Upper lobe of right lung (tissue), 1 donor: ENCODE measurements at regions not wholly inside any gene's neighbourhood (a gene's known extent, or its start where the extent isn't known, plus 50 kb on each side); places are given as distances from the start of the nearest gene placed in this dataset.

Experiments used
- ATAC-seq: fragments of 200-7000 bp; cut with Tn5 transposase; one replicate; pipeline ENCODE4 v1.9.1; 2020; ENCODE audit warnings: mild to moderate bottlenecking, moderate library complexity
- DNase-seq: peaks from one replicate; pipeline ENCODE4 v3.0.0-alpha.2; 2020
- H3K27ac ChIP-seq: fragments of 200-600 bp; one replicate; pipeline ENCODE4 v1.8.0; 2022
- H3K27me3 ChIP-seq: fragments of 200-600 bp; one replicate; pipeline ENCODE4 v1.8.0; 2022; ENCODE audit warnings: mild to moderate bottlenecking
- H3K36me3 ChIP-seq: fragments of 200-600 bp; one replicate; pipeline ENCODE4 v1.8.0; 2022
- H3K4me1 ChIP-seq: fragments of 200-600 bp; one replicate; pipeline ENCODE4 v1.8.0; 2022
- H3K4me3 ChIP-seq: fragments of 200-600 bp; one replicate; pipeline ENCODE4 v1.8.0; 2022; ENCODE audit warnings: mild to moderate bottlenecking
- H3K9me3 ChIP-seq: fragments of 200-600 bp; one replicate; pipeline ENCODE4 v1.8.0; 2022
- intact Hi-C: fragments of 100-400 bp; cut with DNase I; formaldehyde crosslinking; loops from one replicate; pipeline ENCODE4 v1.11.0; 2022
- TF ChIP-seq, protein P1 (sequence below): fragments of 200-600 bp; IDR thresholded peaks from one replicate; pipeline ENCODE4 v1.8.0; 2022; ENCODE audit warnings: antibody characterized with exemption
- donor health status: DM: no; HTN: yes; CAD: no; lungs with severe emphysema.

GRCh38 chr12:63038713-63039100, 103.8 kb upstream of the PPM1H start:
- ATAC-seq (no peak), DNase-seq (no peak)
- TF ChIP-seq, protein P1, sequence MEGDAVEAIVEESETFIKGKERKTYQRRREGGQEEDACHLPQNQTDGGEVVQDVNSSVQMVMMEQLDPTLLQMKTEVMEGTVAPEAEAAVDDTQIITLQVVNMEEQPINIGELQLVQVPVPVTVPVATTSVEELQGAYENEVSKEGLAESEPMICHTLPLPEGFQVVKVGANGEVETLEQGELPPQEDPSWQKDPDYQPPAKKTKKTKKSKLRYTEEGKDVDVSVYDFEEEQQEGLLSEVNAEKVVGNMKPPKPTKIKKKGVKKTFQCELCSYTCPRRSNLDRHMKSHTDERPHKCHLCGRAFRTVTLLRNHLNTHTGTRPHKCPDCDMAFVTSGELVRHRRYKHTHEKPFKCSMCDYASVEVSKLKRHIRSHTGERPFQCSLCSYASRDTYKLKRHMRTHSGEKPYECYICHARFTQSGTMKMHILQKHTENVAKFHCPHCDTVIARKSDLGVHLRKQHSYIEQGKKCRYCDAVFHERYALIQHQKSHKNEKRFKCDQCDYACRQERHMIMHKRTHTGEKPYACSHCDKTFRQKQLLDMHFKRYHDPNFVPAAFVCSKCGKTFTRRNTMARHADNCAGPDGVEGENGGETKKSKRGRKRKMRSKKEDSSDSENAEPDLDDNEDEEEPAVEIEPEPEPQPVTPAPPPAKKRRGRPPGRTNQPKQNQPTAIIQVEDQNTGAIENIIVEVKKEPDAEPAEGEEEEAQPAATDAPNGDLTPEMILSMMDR: no peak
- Histone ChIP-seq H3K4me1 (no peaks in the 10 kb centered on the region), H3K4me3 (no peak overlapping the region), H3K27me3 (no peaks in the 10 kb centered on the region), H3K27ac (no peak overlapping the region), H3K36me3 (no peaks in the 10 kb centered on the region), H3K9me3 (no peaks in the 10 kb centered on the region)
- intact Hi-C loops: no loop called here

DNA sequence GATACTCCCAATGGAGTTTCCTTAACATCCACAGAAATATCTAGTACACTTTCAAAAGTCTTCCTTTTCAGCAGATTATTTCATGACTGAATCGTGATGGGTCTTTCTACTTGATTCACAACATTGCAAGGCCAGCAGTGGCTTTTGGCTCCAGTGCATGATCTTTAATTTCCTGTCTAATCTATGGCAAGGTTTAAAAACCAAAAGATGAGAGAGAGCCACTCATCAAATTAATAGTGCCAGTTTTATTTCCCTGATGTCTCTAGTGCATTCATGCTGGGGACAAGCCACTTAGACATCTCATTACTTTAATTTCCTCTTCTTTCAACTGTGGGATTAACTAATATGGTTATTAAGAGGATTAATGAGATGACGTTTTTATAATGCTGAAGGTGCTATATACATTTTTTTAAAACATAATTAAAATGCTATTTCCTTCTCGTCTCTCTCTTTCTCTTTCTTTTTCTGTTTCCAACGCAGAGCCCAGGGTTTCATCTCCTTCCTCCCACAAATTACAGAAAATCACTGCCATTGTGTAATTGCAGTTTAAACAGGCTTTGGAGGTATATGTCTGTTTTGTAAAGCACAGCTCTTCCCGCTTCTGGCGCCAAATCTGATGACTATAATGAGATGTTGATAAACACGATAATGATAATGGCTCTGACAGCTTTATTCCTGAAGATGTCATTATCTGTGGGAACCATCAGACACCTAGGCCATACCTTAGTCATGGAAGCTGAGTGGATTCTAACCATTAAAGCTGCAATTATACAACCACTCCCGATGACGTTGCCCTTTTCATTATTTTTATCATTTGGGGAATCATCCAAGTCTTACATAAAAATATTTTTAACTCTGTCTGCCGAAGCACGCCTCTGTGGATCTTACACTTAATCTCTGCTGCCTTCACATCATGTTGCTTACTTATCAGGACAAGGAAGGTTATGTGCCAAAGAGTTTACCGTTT, 103.1 kb upstream of the PPM1H start:
- Histone ChIP-seq H3K4me1 (no peaks in the 10 kb centered on the region), H3K9me3 (no peaks in the 10 kb centered on the region), H3K36me3 (no peaks in the 10 kb centered on the region), H3K27ac (no peak overlapping the region), H3K27me3 (no peaks in the 10 kb centered on the region), H3K4me3 (no peak overlapping the region)
- DNase-seq: no peak
- TF ChIP-seq, protein P1: no peak
- intact Hi-C loops: no loop called here
- no peak for ATAC-seq

- Histone ChIP-seq H3K4me3 (no peak overlapping the region), H3K27ac (no peak overlapping the region), H3K4me1 (no peaks in the 10 kb centered on the region), H3K36me3 (no peaks in the 10 kb centered on the region), H3K9me3 (no peaks in the 10 kb centered on the region), H3K27me3 (no peaks in the 10 kb centered on the region)
- ATAC-seq (no peak), DNase-seq (no peak)
- intact Hi-C loops: no loop called here
- TF ChIP-seq, protein P1: no peak
Measured at GRCh38 chr12:63036974-63037335, 102.0 kb upstream of the PPM1H start.

DNA sequence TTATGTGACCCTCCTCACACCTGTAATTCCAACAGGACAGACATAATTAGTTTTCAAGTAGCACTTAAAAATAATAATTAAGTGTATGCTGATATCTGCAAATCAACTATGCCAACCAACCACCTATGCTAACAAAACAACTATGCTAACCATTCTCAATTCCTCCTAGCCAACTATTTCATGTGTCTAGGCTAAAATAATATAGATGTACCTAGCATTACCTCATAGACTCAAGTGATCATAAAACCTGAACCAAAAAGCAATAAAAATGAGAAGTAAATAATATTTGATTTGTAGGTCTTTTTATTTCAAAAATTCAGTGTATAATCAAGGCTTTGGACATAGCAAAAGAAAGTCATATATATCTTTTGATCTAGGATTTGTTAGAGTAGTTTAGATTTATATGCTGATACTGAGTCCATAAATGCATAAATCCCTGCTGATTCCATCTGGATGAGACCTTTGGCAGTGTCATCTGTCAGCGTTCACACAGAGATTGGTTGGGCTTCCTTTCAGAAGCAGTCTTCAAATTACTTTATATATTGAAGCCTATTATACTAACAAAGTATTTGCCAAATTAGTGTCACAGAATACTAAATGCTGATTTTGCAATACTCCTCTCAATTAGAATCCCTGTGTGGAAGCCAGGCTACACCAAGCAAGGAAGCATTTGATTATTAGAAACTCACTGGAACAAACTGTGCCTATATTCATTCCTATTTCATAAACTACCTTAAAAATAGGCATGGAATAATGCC, 101.4 kb upstream of the PPM1H start:
- Histone ChIP-seq H3K9me3 (no peaks in the 10 kb centered on the region), H3K27me3 (no peaks in the 10 kb centered on the region), H3K27ac (no peak overlapping the region), H3K4me1 (no peaks in the 10 kb centered on the region), H3K4me3 (no peak overlapping the region), H3K36me3 (no peaks in the 10 kb centered on the region)
- TF ChIP-seq, protein P1: no peak
- ATAC-seq (no peak), DNase-seq (no peak)
- intact Hi-C loops: no loop called here

GRCh38 chr12:63034601-63035000, 99.7 kb upstream of the PPM1H start:
- intact Hi-C loops: no loop called here
- DNase-seq: no peak
- Histone ChIP-seq H3K27me3 (no peaks in the 10 kb centered on the region), H3K4me3 (no peak overlapping the region), H3K9me3 (no peaks in the 10 kb centered on the region), H3K27ac (no peak overlapping the region), H3K36me3 (no peaks in the 10 kb centered on the region), H3K4me1 (no peaks in the 10 kb centered on the region)
- ATAC-seq: no peak
- TF ChIP-seq, protein P1: no peak
